Adipocyte (in vitro differentiated cells): ENCODE measurements at regions not wholly inside any gene's neighbourhood (a gene's known extent, or its start where the extent isn't known, plus 50 kb on each side); places are given as distances from the start of the nearest gene placed in this dataset.

Experiments used
- DNase-seq: peaks from one replicate; pipeline ENCODE4 v3.0.0-alpha.2; 2015; ENCODE audit warnings: low read depth
- H3K27me3 ChIP-seq: replicated peaks from 2 replicates; pipeline ENCODE4 v1.7.0; 2013; ENCODE audit warnings: mild to moderate bottlenecking, low read length, moderate library complexity; ENCODE audit not compliant: control insufficient read depth, insufficient read depth
- H3K36me3 ChIP-seq: 2 replicates; pipeline ENCODE4 v1.7.0; 2013; ENCODE audit warnings: low read length, mild to moderate bottlenecking, moderate library complexity; ENCODE audit not compliant: control insufficient read depth, insufficient read depth, severe bottlenecking
- H3K4me1 ChIP-seq: 2 replicates; pipeline ENCODE4 v1.7.0; 2013; ENCODE audit warnings: mild to moderate bottlenecking, low read length, moderate library complexity; ENCODE audit not compliant: control insufficient read depth, insufficient read depth
- H3K4me3 ChIP-seq: 2 replicates; pipeline ENCODE4 v1.7.0; 2013; ENCODE audit warnings: mild to moderate bottlenecking, low read length, moderate library complexity
- H3K9ac ChIP-seq: 2 replicates; pipeline ENCODE4 v1.7.0; 2013; ENCODE audit warnings: mild to moderate bottlenecking, low read length, moderate library complexity
- H3K9me3 ChIP-seq: 2 replicates; pipeline ENCODE4 v1.7.0; 2013; ENCODE audit warnings: mild to moderate bottlenecking, low read length, moderate library complexity; ENCODE audit not compliant: control insufficient read depth

- peaks cover 12% of the 10 kb centered on the region for H3K4me1 ChIP-seq
- no peak for DNase-seq
- no peak overlapping the region for H3K9ac ChIP-seq
- no peak overlapping the region for H3K4me3 ChIP-seq
- peaks cover 10% of the 10 kb centered on the region for H3K27me3 ChIP-seq
- no peaks in the 10 kb centered on the region for H3K36me3 ChIP-seq
- H3K9me3 ChIP-seq, result peaks cover 22% of the 10 kb centered on the region
These were observed 50.3 kb upstream of the CXCL12 start for GRCh38 chr10:44435196-44435595.

- peaks cover 20% of the 10 kb centered on the region for H3K9me3 ChIP-seq
- no peak overlapping the region for H3K9ac ChIP-seq
- no peak for DNase-seq
- H3K4me3 ChIP-seq, result no peak overlapping the region
- H3K27me3 ChIP-seq, result peaks cover 10% of the 10 kb centered on the region
- H3K36me3 ChIP-seq, result no peaks in the 10 kb centered on the region
- H3K4me1 ChIP-seq, result peaks cover 12% of the 10 kb centered on the region
These were observed 51.3 kb upstream of the CXCL12 start for GRCh38 chr10:44436240-44436639.

- Histone ChIP-seq H3K9ac (no peak overlapping the region), H3K36me3 (no peaks in the 10 kb centered on the region), H3K9me3 (peaks cover 12% of the 10 kb centered on the region), H3K27me3 (peaks cover 10% of the 10 kb centered on the region), H3K4me1 (peaks cover 12% of the 10 kb centered on the region), H3K4me3 (no peak overlapping the region)
- peak; percentile 8 for DNase-seq
These were observed 53.1 kb upstream of the CXCL12 start for GRCh38 chr10:44437840-44438511.

- Histone ChIP-seq H3K4me3 (no peak overlapping the region), H3K36me3 (no peaks in the 10 kb centered on the region), H3K9me3 (peaks cover 5% of the 10 kb centered on the region), H3K9ac (no peak overlapping the region), H3K4me1 (peaks cover 12% of the 10 kb centered on the region), H3K27me3 (peaks cover 10% of the 10 kb centered on the region)
- no peak for DNase-seq
These were observed 54.5 kb upstream of the CXCL12 start for GRCh38 chr10:44439239-44439957.

- peaks cover 10% of the 10 kb centered on the region for H3K9me3 ChIP-seq
- DNase-seq, result no peak
- no peak overlapping the region for H3K4me3 ChIP-seq
- peaks cover 12% of the 10 kb centered on the region for H3K4me1 ChIP-seq
- H3K36me3 ChIP-seq, result no peaks in the 10 kb centered on the region
- peaks cover 10% of the 10 kb centered on the region for H3K27me3 ChIP-seq
- H3K9ac ChIP-seq, result no peak overlapping the region
These were observed 55.0 kb upstream of the CXCL12 start for GRCh38 chr10:44439958-44440244.

- Histone ChIP-seq H3K9me3 (no peaks in the 10 kb centered on the region), H3K9ac (no peak overlapping the region)
These were observed 72.4 kb upstream of the CXCL12 start for GRCh38 chr10:44457259-44457658.

GRCh38 chr10:44458671-44459413 lies 73.9 kb upstream of the CXCL12 start:
- Histone ChIP-seq H3K9me3 (no peaks in the 10 kb centered on the region), H3K4me3 (no peak overlapping the region), H3K9ac (no peak overlapping the region), H3K27me3 (peaks cover 8% of the 10 kb centered on the region), H3K4me1 (peaks cover 24% of the 10 kb centered on the region), H3K36me3 (no peaks in the 10 kb centered on the region)
- DNase-seq, result no peak

More at GRCh38 chr10:44457259-44457658, 72.4 kb upstream of the CXCL12 start:
- Histone ChIP-seq H3K4me1 (peaks cover 17% of the 10 kb centered on the region), H3K27me3 (peaks cover 8% of the 10 kb centered on the region), H3K4me3 (no peak overlapping the region), H3K36me3 (no peaks in the 10 kb centered on the region)
- no peak for DNase-seq

- H3K4me3 ChIP-seq, result no peak overlapping the region
- no peak overlapping the region for H3K9ac ChIP-seq
- no peak for DNase-seq
- H3K4me1 ChIP-seq, result peaks cover 28% of the 10 kb centered on the region
- no peaks in the 10 kb centered on the region for H3K36me3 ChIP-seq
- no peaks in the 10 kb centered on the region for H3K9me3 ChIP-seq
- H3K27me3 ChIP-seq, result peaks cover 8% of the 10 kb centered on the region
These were observed 74.8 kb upstream of the CXCL12 start for GRCh38 chr10:44459671-44460070.

GRCh38 chr10:44460416-44460815 lies 75.5 kb upstream of the CXCL12 start:
- Histone ChIP-seq H3K9me3 (no peaks in the 10 kb centered on the region), H3K36me3 (no peaks in the 10 kb centered on the region), H3K27me3 (peaks cover 8% of the 10 kb centered on the region), H3K4me3 (no peak overlapping the region), H3K4me1 (peaks cover 28% of the 10 kb centered on the region), H3K9ac (no peak overlapping the region)
- DNase-seq, result peak; percentile 38

- peaks cover 28% of the 10 kb centered on the region for H3K4me1 ChIP-seq
- H3K4me3 ChIP-seq, result no peak overlapping the region
- no peaks in the 10 kb centered on the region for H3K36me3 ChIP-seq
- no peak for DNase-seq
- H3K9me3 ChIP-seq, result no peaks in the 10 kb centered on the region
- no peak overlapping the region for H3K9ac ChIP-seq
- H3K27me3 ChIP-seq, result peaks cover 7% of the 10 kb centered on the region
These were observed 77.5 kb upstream of the CXCL12 start for GRCh38 chr10:44462338-44462914.

GRCh38 chr10:44463511-44464121 lies 78.7 kb upstream of the CXCL12 start:
- H3K4me3 ChIP-seq, result no peak overlapping the region
- H3K36me3 ChIP-seq, result no peaks in the 10 kb centered on the region

More at GRCh38 chr10:44463511-44464121, 78.7 kb upstream of the CXCL12 start:
- Histone ChIP-seq H3K4me1 (peaks cover 26% of the 10 kb centered on the region), H3K9ac (no peak overlapping the region), H3K9me3 (no peaks in the 10 kb centered on the region), H3K27me3 (peaks cover 3% of the 10 kb centered on the region)
- peak; percentile 68 for DNase-seq
